ENCODE measurements at regions not wholly inside any gene's neighbourhood (a gene's known extent, or its start where the extent isn't known, plus 50 kb on each side); places are given as distances from the start of the nearest gene placed in this dataset.

DNA sequence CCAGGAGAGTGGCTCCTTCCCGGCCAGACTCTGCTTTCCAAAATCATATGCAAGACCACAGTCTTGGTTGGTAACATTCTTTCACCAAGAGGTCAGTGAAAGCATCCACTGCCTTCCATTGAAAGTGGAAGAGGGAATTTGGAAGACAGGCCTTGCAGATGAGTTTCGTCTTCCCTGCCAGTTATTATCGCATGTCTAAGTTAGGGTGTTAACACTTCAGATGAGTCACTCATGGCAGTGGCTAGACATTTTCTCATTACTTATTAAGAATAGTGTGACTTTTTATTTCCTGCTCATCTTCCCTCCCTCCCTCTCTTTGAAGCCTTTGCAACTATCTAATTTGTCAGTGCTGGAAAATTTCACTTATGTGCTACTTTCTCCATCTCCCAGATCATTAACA is 102.9 kb upstream of the EPB41L3 start:
- H3K4me3 ChIP-seq (ENCODE audit: low read depth, low read length), result no peak overlapping the region

- no peak overlapping the region for H3K4me3 ChIP-seq (ENCODE audit: low read depth, low read length)
These were observed 99.5 kb upstream of the EPB41L3 start for GRCh38 chr18:5643288-5643687.

- no peak overlapping the region for H3K4me3 ChIP-seq (ENCODE audit: low read depth, low read length)
These were observed 97.1 kb upstream of the EPB41L3 start for GRCh38 chr18:5640939-5641338.

DNA sequence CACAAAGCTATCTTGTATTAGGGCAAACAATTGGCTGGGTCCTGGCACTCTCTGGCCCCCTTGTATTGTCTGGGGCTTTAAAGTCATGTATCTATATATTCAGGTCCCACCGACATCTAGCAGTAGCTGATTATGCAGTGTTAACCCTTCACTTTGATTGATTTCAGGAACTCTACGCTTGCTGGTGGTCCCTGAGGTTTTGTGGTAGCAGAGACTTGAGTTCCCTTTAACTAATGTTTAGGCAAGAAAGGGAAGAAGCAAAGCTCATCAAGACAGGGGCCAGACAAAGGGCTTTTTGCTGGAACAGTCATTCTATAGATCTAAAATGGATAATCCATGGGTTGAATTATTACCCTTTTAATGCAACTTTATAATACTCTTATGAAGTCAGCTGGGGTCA is 95.3 kb upstream of the EPB41L3 start:
- H3K4me3 ChIP-seq (ENCODE audit: low read depth, low read length), result no peak overlapping the region

DNA sequence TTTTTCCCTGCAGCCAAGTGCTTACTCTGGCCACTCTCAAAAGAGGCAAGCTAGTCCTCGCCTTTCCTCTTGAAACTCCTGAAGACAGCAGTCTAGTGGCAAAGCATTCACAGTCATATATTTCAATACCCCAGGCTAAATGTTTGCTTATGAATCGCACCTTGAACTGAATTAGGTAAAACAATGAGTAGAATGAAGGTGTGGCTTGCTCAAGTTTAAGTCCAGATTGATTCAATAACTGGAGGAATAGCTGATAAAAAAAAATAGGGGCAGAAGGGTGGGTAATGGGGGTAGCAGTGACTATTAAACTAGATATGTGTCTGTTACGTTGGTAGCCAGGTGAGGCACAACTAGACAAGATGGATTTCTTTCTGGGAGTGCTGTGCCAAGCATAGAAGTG is 88.2 kb upstream of the EPB41L3 start:
- H3K4me3 ChIP-seq (ENCODE audit: low read depth, low read length), result no peak overlapping the region

GRCh38 chr18:5630900-5631413 is 87.2 kb upstream of the EPB41L3 start:
- H3K4me3 ChIP-seq (ENCODE audit: low read depth, low read length), result no peak overlapping the region

GRCh38 chr18:5630057-5630899 is 86.5 kb upstream of the EPB41L3 start:
- H3K4me3 ChIP-seq (ENCODE audit: low read depth, low read length), result peak overlapping the region; percentile 31

GRCh38 chr18:5628512-5629255 is 84.9 kb upstream of the EPB41L3 start:
- peak overlapping the region; percentile 31 for H3K4me3 ChIP-seq (ENCODE audit: low read depth, low read length)

- peak overlapping the region; percentile 31 for H3K4me3 ChIP-seq (ENCODE audit: low read depth, low read length)
These were observed 84.1 kb upstream of the EPB41L3 start for GRCh38 chr18:5627776-5628511.

- no peak overlapping the region for H3K4me3 ChIP-seq (ENCODE audit: low read depth, low read length)
These were observed 82.5 kb upstream of the EPB41L3 start for GRCh38 chr18:5626130-5626880.

- H3K4me3 ChIP-seq (ENCODE audit: low read depth, low read length), result no peak overlapping the region
These were observed 81.3 kb upstream of the EPB41L3 start for GRCh38 chr18:5625076-5625475.

DNA sequence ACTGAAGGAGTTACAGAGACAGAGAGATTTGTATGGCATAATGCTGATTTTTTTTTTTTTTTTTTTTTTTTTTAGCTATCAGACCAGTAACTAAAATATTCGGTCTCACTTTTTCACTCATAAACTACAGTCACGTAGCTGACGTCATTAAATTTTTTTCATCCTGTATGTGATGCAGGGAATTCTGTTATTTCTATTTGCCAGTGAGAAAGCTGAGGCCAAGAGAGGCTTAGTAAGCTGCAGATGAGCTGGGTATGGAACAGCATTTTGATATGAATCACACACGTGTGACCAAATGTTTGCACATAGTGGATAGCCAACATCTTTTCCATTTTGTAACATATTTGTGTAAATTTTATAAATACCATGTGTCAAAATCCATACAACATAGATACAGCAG is 79.1 kb upstream of the EPB41L3 start:
- no peak overlapping the region for H3K4me3 ChIP-seq (ENCODE audit: low read depth, low read length)

DNA sequence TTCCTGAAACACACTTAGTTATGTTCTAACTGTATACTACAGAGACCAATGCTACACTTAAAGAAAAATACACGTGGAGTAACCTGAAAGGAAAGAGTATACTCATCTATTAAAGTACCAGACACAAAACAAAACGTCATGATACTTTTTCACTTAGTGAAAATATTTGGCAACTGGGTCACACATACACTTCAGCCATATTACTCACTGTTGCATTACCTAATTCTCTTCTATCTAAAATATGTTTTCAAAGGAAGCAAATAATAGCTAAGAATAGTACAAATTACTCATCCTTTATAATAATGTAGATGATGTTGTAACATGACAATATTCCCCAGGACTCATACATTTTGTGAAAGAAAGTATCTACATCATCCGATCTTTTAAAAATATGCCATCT is 76.5 kb upstream of the EPB41L3 start:
- H3K4me3 ChIP-seq (ENCODE audit: low read depth, low read length), result no peak overlapping the region

- H3K4me3 ChIP-seq (ENCODE audit: low read depth, low read length), result no peak overlapping the region
These were observed 75.6 kb upstream of the EPB41L3 start for GRCh38 chr18:5619376-5619775.

DNA sequence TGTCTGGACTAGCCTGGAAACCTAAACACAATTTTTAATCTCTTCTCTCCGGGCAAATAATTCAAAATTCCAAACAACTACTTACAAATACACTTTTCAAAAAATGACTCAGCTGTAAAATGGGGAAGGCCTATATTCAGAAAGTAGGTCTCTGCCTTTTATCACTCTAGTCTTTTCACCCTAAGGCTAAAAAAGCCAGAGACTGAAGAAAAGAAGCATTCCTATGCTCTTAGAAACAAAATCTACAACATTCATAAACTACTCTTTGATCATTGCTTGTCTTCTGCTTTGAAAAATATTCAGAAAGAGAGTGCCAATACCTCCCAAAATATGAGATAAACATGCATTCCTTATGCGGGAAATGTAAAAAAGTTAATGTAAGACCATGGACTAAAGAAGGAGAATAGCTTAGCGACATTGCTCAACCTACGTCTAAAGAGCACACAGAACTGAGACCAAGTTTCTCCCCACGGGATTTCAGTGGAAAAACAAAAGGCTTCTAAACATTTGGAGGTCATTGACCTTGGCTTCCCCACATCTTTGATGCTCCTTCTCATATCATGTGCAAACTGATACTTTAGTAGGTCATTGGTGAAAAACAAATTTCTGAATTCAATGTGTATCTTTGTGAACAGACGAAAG is 74.4 kb upstream of the EPB41L3 start:
- no peak overlapping the region for H3K4me3 ChIP-seq (ENCODE audit: low read depth, low read length)

DNA sequence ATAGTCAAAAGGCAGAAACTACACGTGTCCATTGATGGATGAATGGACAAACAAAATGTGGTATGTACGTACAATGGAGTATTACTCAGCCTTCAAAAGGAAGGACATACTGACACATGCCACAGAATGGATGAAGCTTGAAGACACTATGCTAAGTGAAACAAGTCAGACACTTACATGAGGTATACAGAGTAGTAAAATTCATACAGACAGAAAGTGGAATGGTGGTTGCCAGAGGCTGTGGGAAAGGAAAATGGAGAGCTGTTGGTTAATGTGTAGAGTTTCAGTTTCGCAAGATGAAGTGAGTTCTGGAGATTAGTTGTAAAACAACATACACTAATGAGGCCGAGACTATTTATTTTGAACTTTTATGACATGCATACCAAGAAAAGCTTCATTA is 67.4 kb upstream of the EPB41L3 start:
- no peak overlapping the region for H3K4me3 ChIP-seq (ENCODE audit: low read depth, low read length)

GRCh38 chr18:5608846-5609245 is 65.0 kb upstream of the EPB41L3 start:
- H3K4me3 ChIP-seq (ENCODE audit: low read depth, low read length), result no peak overlapping the region

GRCh38 chr18:5606951-5607350 is 63.2 kb upstream of the EPB41L3 start:
- no peak overlapping the region for H3K4me3 ChIP-seq (ENCODE audit: low read depth, low read length)

- no peak overlapping the region for H3K4me3 ChIP-seq (ENCODE audit: low read depth, low read length)
These were observed 61.0 kb upstream of the EPB41L3 start for GRCh38 chr18:5604778-5605177.

GRCh38 chr18:5603153-5603552 is 59.4 kb upstream of the EPB41L3 start:
- no peak overlapping the region for H3K4me3 ChIP-seq (ENCODE audit: low read depth, low read length)

Measured in iPS-11a (cell line).